Sigmoid colon (tissue), 6 donors: ENCODE measurements at regions not wholly inside any gene's neighbourhood (a gene's known extent, or its start where the extent isn't known, plus 50 kb on each side); places are given as distances from the start of the nearest gene placed in this dataset.

ENCODE experiments used
- DNase-seq: peaks from one replicate; pipeline ENCODE4 v3.0.0-alpha.2; 2019
- H3K27ac ChIP-seq, 4 donors: fragments of 200-600 bp; sonication (generic); one replicate each; pipeline ENCODE4 v1.5.1; 2016 to 2019; ENCODE audit warnings: mild to moderate bottlenecking in 1 of 4
- H3K27me3 ChIP-seq, 3 donors: fragments of 200-600 bp; sonication (generic); one replicate each; pipeline ENCODE4 v1.5.1; 2019; ENCODE audit warnings: mild to moderate bottlenecking in 1 of 3
- H3K36me3 ChIP-seq, 4 donors: fragments of 200-600 bp; sonication (generic); one replicate each; pipeline ENCODE4 v1.5.1; 2016 to 2019
- H3K4me1 ChIP-seq, 4 donors: fragments of 200-600 bp; sonication (generic); one replicate each; pipeline ENCODE4 v1.5.1; 2017 to 2019
- H3K4me3 ChIP-seq, 4 donors: fragments of 200-600 bp; sonication (generic); one replicate each; pipeline ENCODE4 v1.5.1; 2017 to 2019; ENCODE audit warnings: mild to moderate bottlenecking in 2 of 4, moderate library complexity in 1 of 4
- H3K9me3 ChIP-seq, 4 donors: fragments of 200-600 bp in 3 of 4; sonication (generic) in 3 of 4; one replicate each; pipeline versions ENCODE4 v1.5.1 to v1.6.1; 2013 to 2019
- CTCF ChIP-seq, 4 experiments: fragments of 450-650 bp in 3 of 4; fragments of 200-600 bp in 1 of 4; IDR thresholded peaks; one replicate each; pipeline ENCODE4 v1.5.1; 2016 to 2019; ENCODE audit warnings: antibody characterized with exemption in 4 of 4, mild to moderate bottlenecking in 3 of 4, moderate library complexity in 2 of 4
- EP300 ChIP-seq, 4 donors: sonication (generic); formaldehyde crosslinking; IDR thresholded peaks; one replicate each; pipeline ENCODE4 v1.6.1; 2017; ENCODE audit warnings: antibody characterized with exemption in 4 of 4
- POLR2A ChIP-seq, 2 donors: fragments of 450-650 bp; IDR thresholded peaks; one replicate each; pipeline ENCODE4 v1.6.1; 2016; ENCODE audit warnings: antibody characterized with exemption in 2 of 2, mild to moderate bottlenecking in 2 of 2, moderate library complexity in 2 of 2
- POLR2AphosphoS5 ChIP-seq, 4 donors: sonication (generic); formaldehyde crosslinking; IDR thresholded peaks; one replicate each; pipeline ENCODE4 v1.6.1; 2017; ENCODE audit warnings: antibody characterized with exemption in 4 of 4
- WGBS, 2 donors: extraction: QIAGEN DNeasy Blood & Tissue Kit; methylation state at CpG; one replicate each; pipeline ENCODE4 v1.1.7; 2013; 5-methylcytosine and 5-hydroxymethylcytosine counted together
- intact Hi-C: fragments of 100-400 bp; cut with DNase I; formaldehyde crosslinking; loops from one replicate; pipeline ENCODE4 v1.15.1; 2023
- donor health status: healthy with polysubstance abuse.
- donor health status: healthy.

- H3K27ac ChIP-seq: no peak overlapping the region
- no peaks in the 10 kb centered on the region for H3K27me3 ChIP-seq
- TF ChIP-seq CTCF (IDR thresholded peaks at IDR 0.05) (no peak), POLR2A (IDR thresholded peaks at IDR 0.05) (no peak), EP300 (IDR thresholded peaks at IDR 0.05) (no peak), POLR2AphosphoS5 (IDR thresholded peaks at IDR 0.05) (no peak)
- no peaks in the 10 kb centered on the region for H3K36me3 ChIP-seq
- H3K4me1 ChIP-seq: no peaks in the 10 kb centered on the region
- intact Hi-C loops: no loop called here
- 62 to 79% methylated on average over 3 of the region's 3 CpGs for WGBS, 2 donors
- no peaks in the 10 kb centered on the region for H3K9me3 ChIP-seq
- DNase-seq: no peak
- no peak overlapping the region for H3K4me3 ChIP-seq
Measured at GRCh38 chr3:182465301-182466185, 327.8 kb upstream of the ATP11B start.

- DNase-seq: no peak
- H3K9me3 ChIP-seq: no peaks in the 10 kb centered on the region
- intact Hi-C loops: no loop called here
Measured at GRCh38 chr3:182469086-182469485, 324.2 kb upstream of the ATP11B start.

GRCh38 chr3:182470187-182470586, 323.1 kb upstream of the ATP11B start:
- Histone ChIP-seq H3K4me3 (no peak overlapping the region), H3K9me3 (no peaks in the 10 kb centered on the region), H3K27me3 (no peaks in the 10 kb centered on the region), H3K27ac (no peak overlapping the region), H3K36me3 (no peaks in the 10 kb centered on the region), H3K4me1 (no peaks in the 10 kb centered on the region)
- no peak for DNase-seq
- no peak for TF ChIP-seq EP300 (IDR thresholded peaks at IDR 0.05)
- no peak for TF ChIP-seq POLR2AphosphoS5 (IDR thresholded peaks at IDR 0.05)
- no peak for TF ChIP-seq POLR2A (IDR thresholded peaks at IDR 0.05)
- TF ChIP-seq CTCF (IDR thresholded peaks at IDR 0.05): no peak
- 87 to 89% methylated on average over 1 of the region's 1 CpG for WGBS, 2 donors
- intact Hi-C loops: no loop called here

More at GRCh38 chr3:182469086-182469485, 324.2 kb upstream of the ATP11B start:
- TF ChIP-seq CTCF (IDR thresholded peaks at IDR 0.05) (no peak), EP300 (IDR thresholded peaks at IDR 0.05) (no peak), POLR2A (IDR thresholded peaks at IDR 0.05) (no peak), POLR2AphosphoS5 (IDR thresholded peaks at IDR 0.05) (no peak)
- H3K4me3 ChIP-seq: no peak overlapping the region
- H3K4me1 ChIP-seq: no peaks in the 10 kb centered on the region
- no peak overlapping the region for H3K27ac ChIP-seq
- no peaks in the 10 kb centered on the region for H3K27me3 ChIP-seq
- 96 to 97% methylated on average over 2 of the region's 2 CpGs for WGBS, 2 donors
- no peaks in the 10 kb centered on the region for H3K36me3 ChIP-seq

- intact Hi-C loops: no loop called here
- WGBS, 2 donors: 92 to 96% methylated on average over 1 of the region's 1 CpG
- no peak overlapping the region for H3K27ac ChIP-seq
Measured at GRCh38 chr3:182473191-182473710, 320.1 kb upstream of the ATP11B start.

More at GRCh38 chr3:182473191-182473710, 320.1 kb upstream of the ATP11B start:
- Histone ChIP-seq H3K27me3 (no peaks in the 10 kb centered on the region), H3K9me3 (no peaks in the 10 kb centered on the region), H3K4me3 (no peak overlapping the region), H3K36me3 (no peaks in the 10 kb centered on the region), H3K4me1 (no peaks in the 10 kb centered on the region)
- TF ChIP-seq CTCF (IDR thresholded peaks at IDR 0.05) (no peak), EP300 (IDR thresholded peaks at IDR 0.05) (no peak), POLR2A (IDR thresholded peaks at IDR 0.05) (no peak), POLR2AphosphoS5 (IDR thresholded peaks at IDR 0.05) (no peak)
- no peak for DNase-seq
